BJ (cell line): ENCODE measurements at regions not wholly inside any gene's neighbourhood (a gene's known extent, or its start where the extent isn't known, plus 50 kb on each side); places are given as distances from the start of the nearest gene placed in this dataset.

Experiments
- CTCF ChIA-PET: fragments of 350-600 bp; formaldehyde crosslinking; extraction: SDS; loops from one replicate; lab custom pipeline; 2021; ENCODE audit warnings: antibody characterized with exemption, inconsistent platforms; lab: Yijun Ruan, JAX
- POLR2A ChIA-PET: fragments of 300-600 bp; sonication (Branson Sonifier 250); formaldehyde crosslinking; extraction: SDS; loops from one replicate; lab custom pipeline; 2021; ENCODE audit warnings: antibody characterized with exemption; lab: Charles Lee
- DNase-seq: peaks from one replicate; pipeline ENCODE4 v3.0.0-alpha.2; 2011; ENCODE audit warnings: low read depth
- H3K27me3 ChIP-seq: 2 replicates; pipeline ENCODE4 v1.6.0; 2011; ENCODE audit warnings: low read length; ENCODE audit not compliant: control insufficient read depth, insufficient read depth
- H3K36me3 ChIP-seq: 2 replicates; pipeline ENCODE4 v1.5.1; 2011; ENCODE audit warnings: low read length; ENCODE audit not compliant: control insufficient read depth, insufficient read depth
- H3K4me3 ChIP-seq: 2 replicates; pipeline ENCODE4 v1.5.1; 2011; ENCODE audit warnings: low read depth, mild to moderate bottlenecking, control low read depth, low read length
- CTCF ChIP-seq: IDR thresholded peaks from 2 replicates; pipeline ENCODE4 v1.5.1; 2011; ENCODE audit warnings: low read depth, mild to moderate bottlenecking, control low read depth, inconsistent platforms, low read length, moderate library complexity; ENCODE audit not compliant: insufficient read depth

- ChIA-PET CTCF (no interaction called here), POLR2A (no interaction called here)
- no peak for TF ChIP-seq CTCF
- Histone ChIP-seq H3K36me3 (no peaks in the 10 kb centered on the region), H3K4me3 (no peak overlapping the region), H3K27me3 (no peaks in the 10 kb centered on the region)
- DNase-seq: no peak
Observed at GRCh38 chr10:36640626-36641025, 484.8 kb upstream of the ANKRD30A start.

- no peak for DNase-seq
- H3K36me3 ChIP-seq: no peaks in the 10 kb centered on the region
- ChIA-PET CTCF (no interaction called here), POLR2A (no interaction called here)
- no peaks in the 10 kb centered on the region for H3K27me3 ChIP-seq
- TF ChIP-seq CTCF: no peak
- no peak overlapping the region for H3K4me3 ChIP-seq
Observed at GRCh38 chr10:36638462-36639155, 486.8 kb upstream of the ANKRD30A start.

- CTCF ChIA-PET: no interaction called here
- no peak for TF ChIP-seq CTCF
Observed at GRCh38 chr10:36636879-36637278, 488.5 kb upstream of the ANKRD30A start.

GRCh38 chr10:36636285-36636839, 489.0 kb upstream of the ANKRD30A start:
- Histone ChIP-seq H3K27me3 (no peaks in the 10 kb centered on the region), H3K4me3 (no peak overlapping the region), H3K36me3 (no peaks in the 10 kb centered on the region)
- no peak for TF ChIP-seq CTCF
- ChIA-PET CTCF (no interaction called here), POLR2A (no interaction called here)
- DNase-seq: no peak

More at GRCh38 chr10:36636879-36637278, 488.5 kb upstream of the ANKRD30A start:
- Histone ChIP-seq H3K27me3 (no peaks in the 10 kb centered on the region), H3K4me3 (no peak overlapping the region), H3K36me3 (no peaks in the 10 kb centered on the region)
- no peak for DNase-seq
- POLR2A ChIA-PET: no interaction called here

- Histone ChIP-seq H3K4me3 (no peak overlapping the region), H3K36me3 (no peaks in the 10 kb centered on the region), H3K27me3 (no peaks in the 10 kb centered on the region)
- no peak for TF ChIP-seq CTCF
- ChIA-PET POLR2A (no interaction called here), CTCF (no interaction called here)
- peak; percentile 18 for DNase-seq
Observed at GRCh38 chr10:36634916-36635315, 490.5 kb upstream of the ANKRD30A start.
